GM23338 (cell line): ENCODE measurements at regions not wholly inside any gene's neighbourhood (a gene's known extent, or its start where the extent isn't known, plus 50 kb on each side); places are given as distances from the start of the nearest gene placed in this dataset.
A peak's percentile ranks its signal among the peaks of the same experiment; 100 is the strongest.
"Not testable (repeated sequence)": the region's sequence is repeated elsewhere in the genome, so short reads cannot be mapped to it uniquely, and the experiment has no call there.

Experiments
- ATAC-seq: fragments of 200-7000 bp; cut with Tn5 transposase; 3 replicates; pipeline ENCODE4 v1.9.1; 2020
- DNase-seq: peaks from one replicate; pipeline ENCODE4 v3.0.0-alpha.2; 2015; ENCODE audit warnings: low spot score
- H2AFZ ChIP-seq: fragments of 200-600 bp; sonication (generic); 2 replicates; pipeline ENCODE4 v1.8.0; 2016; ENCODE audit warnings: antibody characterized with exemption, mild to moderate bottlenecking, moderate library complexity
- H3F3A ChIP-seq: fragments of 200-600 bp; sonication (generic); replicated peaks from 2 replicates; pipeline ENCODE4 v1.8.0; 2017; ENCODE audit warnings: antibody characterized with exemption, mixed run types, low read depth
- H3K27ac ChIP-seq: fragments of 200-600 bp; sonication (generic); 2 replicates; pipeline ENCODE4 v1.6.1; 2016; ENCODE audit warnings: low read depth
- H3K27me3 ChIP-seq: fragments of 200-600 bp; sonication (generic); 2 replicates; pipeline ENCODE4 v1.8.0; 2016; ENCODE audit warnings: mild to moderate bottlenecking, mixed run types, moderate library complexity; ENCODE audit not compliant: insufficient read depth
- H3K36me3 ChIP-seq: fragments of 200-600 bp; sonication (generic); 2 replicates; pipeline ENCODE4 v1.8.0; 2016; ENCODE audit warnings: mild to moderate bottlenecking; ENCODE audit not compliant: insufficient read depth
- H3K4me1 ChIP-seq: fragments of 200-600 bp; sonication (generic); 2 replicates; pipeline ENCODE4 v1.8.0; 2016; ENCODE audit warnings: mild to moderate bottlenecking, moderate library complexity; ENCODE audit not compliant: insufficient read depth
- H3K4me2 ChIP-seq: fragments of 200-600 bp; sonication (generic); 2 replicates; pipeline ENCODE4 v1.7.1; 2017; ENCODE audit warnings: mixed run types
- H3K4me3 ChIP-seq: fragments of 200-600 bp; sonication (generic); 2 replicates; pipeline ENCODE4 v1.6.1; 2016; ENCODE audit warnings: mixed run types
- H3K79me2 ChIP-seq: fragments of 200-600 bp; sonication (generic); replicated peaks from 2 replicates; pipeline ENCODE4 v1.8.0; 2017; ENCODE audit warnings: mild to moderate bottlenecking; ENCODE audit not compliant: insufficient read depth
- H3K9me2 ChIP-seq: fragments of 200-600 bp; sonication (generic); 2 replicates; pipeline ENCODE4 v1.8.0; 2017; ENCODE audit not compliant: insufficient read depth
- H4K20me1 ChIP-seq: fragments of 200-600 bp; sonication (generic); replicated peaks from 2 replicates; pipeline ENCODE4 v1.8.0; 2017; ENCODE audit warnings: mild to moderate bottlenecking; ENCODE audit not compliant: insufficient read depth
- H3K27ac Mint-ChIP-seq: 2 replicates; pipeline ENCODE4 v1.8.0; 2020; ENCODE audit warnings: inconsistent platforms, mild to moderate bottlenecking, moderate library complexity, mixed read lengths
- H3K27me3 Mint-ChIP-seq: 3 replicates; pipeline ENCODE4 v1.8.0; 2022; ENCODE audit warnings: low read depth, mild to moderate bottlenecking, moderate library complexity, mixed read lengths, inconsistent platforms; ENCODE audit not compliant: insufficient read depth, poor library complexity
- H3K36me3 Mint-ChIP-seq: 3 replicates; pipeline ENCODE4 v1.8.0; 2021; ENCODE audit warnings: low read depth, mild to moderate bottlenecking, inconsistent platforms, moderate library complexity, mixed read lengths
- H3K4me1 Mint-ChIP-seq: 3 replicates; pipeline ENCODE4 v1.8.0; 2020; ENCODE audit warnings: mild to moderate bottlenecking, inconsistent platforms, mixed read lengths
- H3K4me3 Mint-ChIP-seq: 3 replicates; pipeline ENCODE4 v1.8.0; 2021; ENCODE audit warnings: moderate library complexity, mild to moderate bottlenecking, inconsistent platforms, mixed read lengths
- H3K9me3 Mint-ChIP-seq: 3 replicates; pipeline ENCODE4 v1.8.0; 2020; ENCODE audit warnings: moderate library complexity, mild to moderate bottlenecking, inconsistent platforms, mixed read lengths
- EZH2 ChIP-seq: fragments of 200-600 bp; sonication (generic); IDR thresholded peaks from one replicate; pipeline ENCODE4 v1.8.0; 2017; ENCODE audit warnings: antibody characterized with exemption, mild to moderate bottlenecking, low read depth; ENCODE audit not compliant: unreplicated experiment
- JUNB ChIP-seq: IDR thresholded peaks from one replicate; pipeline ENCODE4 v1.6.1; 2016; ENCODE audit warnings: antibody characterized with exemption; ENCODE audit not compliant: unreplicated experiment
- NANOG ChIP-seq: IDR thresholded peaks from 2 replicates; pipeline ENCODE4 v1.6.1; 2016; ENCODE audit warnings: antibody characterized with exemption, borderline replicate concordance
- STAT1 ChIP-seq: IDR thresholded peaks from one replicate; pipeline ENCODE4 v1.6.1; 2016; ENCODE audit warnings: antibody characterized with exemption; ENCODE audit not compliant: unreplicated experiment
- ZNF114 ChIP-seq: fragments of 250-450 bp; sonication (Bioruptor Pico); IDR thresholded peaks from 2 replicates; pipeline ENCODE4 v1.5.0; 2020; ENCODE audit warnings: mild to moderate bottlenecking, moderate library complexity
- TF ChIP-seq, protein P1 (sequence below): fragments of 250-450 bp; sonication (Bioruptor Pico); IDR thresholded peaks from 2 replicates; pipeline ENCODE4 v1.5.0; 2020; ENCODE audit warnings: mild to moderate bottlenecking, moderate library complexity
- TF ChIP-seq, protein P2 (sequence below), 2 experiments: fragments of 200-600 bp in 1 of 2; sonication (generic) in 1 of 2; conservative IDR thresholded peaks; 2 replicates each; pipeline versions ENCODE4 v1.5.1 to v1.6.1; 2016 to 2017; ENCODE audit warnings: antibody characterized with exemption in 2 of 2, low read depth in 2 of 2, mild to moderate bottlenecking in 2 of 2, moderate library complexity in 1 of 2

DNA sequence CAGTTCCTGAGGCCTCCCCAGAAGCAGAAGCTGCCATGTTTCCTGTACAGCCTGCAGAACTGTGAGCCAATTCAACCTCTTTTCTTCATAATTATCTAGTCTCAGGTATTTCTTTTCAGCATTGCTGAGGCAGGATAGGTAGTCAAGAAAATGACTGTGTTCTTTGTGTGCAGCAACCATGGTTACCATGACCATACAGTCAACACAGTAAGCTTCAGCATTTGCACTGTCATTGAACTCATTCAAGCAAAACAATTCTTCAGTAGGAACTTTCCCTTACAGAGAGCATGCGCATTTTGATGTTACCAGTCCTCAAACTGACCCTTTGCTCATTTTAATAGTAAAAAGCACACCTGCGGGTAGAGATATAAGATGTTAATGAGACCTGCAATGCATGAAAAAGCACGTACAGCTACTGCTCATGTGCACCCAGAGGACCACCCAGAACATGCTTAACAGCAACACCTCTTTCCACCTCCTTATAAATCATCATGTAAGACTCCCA is 180.8 kb downstream of the PRKX start:
- Histone ChIP-seq H3K9me2 (no peaks in the 10 kb centered on the region), H3K36me3 (no peaks in the 10 kb centered on the region), H2AFZ (no peak overlapping the region), H3K27me3 (no peaks in the 10 kb centered on the region), H4K20me1 (no peaks in the 10 kb centered on the region), H3K27ac (no peak overlapping the region), H3K4me1 (peaks cover 10% of the 10 kb centered on the region; the same call in 1 of the 2 replicates), H3F3A (no peaks in the 10 kb centered on the region), H3K4me3 (no peak overlapping the region), H3K4me2 (no peak overlapping the region), H3K79me2 (no peaks in the 10 kb centered on the region)
- no peak for ATAC-seq
- H3K4me1 Mint-ChIP-seq = peaks cover 15% of the 10 kb centered on the region
- peaks cover 6% of the 10 kb centered on the region for H3K36me3 Mint-ChIP-seq
- no peak for TF ChIP-seq JUNB
- peaks cover 11% of the 10 kb centered on the region for H3K9me3 Mint-ChIP-seq
- H3K27ac Mint-ChIP-seq = peak overlapping the region; percentile 87
- DNase-seq = peak; percentile 4
- H3K27me3 Mint-ChIP-seq = peaks cover 9% of the 10 kb centered on the region
- no peak overlapping the region for H3K4me3 Mint-ChIP-seq

DNA sequence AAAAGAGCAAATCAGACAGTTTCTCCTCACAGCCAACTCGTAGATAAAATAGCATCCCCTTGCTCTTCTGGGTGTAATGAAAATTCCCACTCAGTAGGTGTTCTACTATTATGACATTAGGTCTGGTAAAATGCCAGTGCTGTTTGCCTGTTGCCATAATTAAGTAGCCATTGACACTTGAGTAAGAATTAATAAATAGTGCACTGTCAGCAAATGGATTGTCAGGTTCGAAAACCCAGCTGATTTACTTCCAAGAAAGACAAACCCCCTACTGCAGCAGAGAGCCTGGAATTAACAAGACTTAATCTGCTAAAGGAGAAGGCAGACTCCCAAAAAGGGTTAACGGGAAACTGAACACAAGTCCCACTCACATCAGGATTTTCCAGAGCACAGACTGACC is 182.0 kb downstream of the PRKX start:
- H3K36me3 Mint-ChIP-seq, H3K27ac Mint-ChIP-seq, H3K79me2 ChIP-seq, H3K9me2 ChIP-seq, H3K4me3 Mint-ChIP-seq, H3K27me3 Mint-ChIP-seq, ATAC-seq, H3F3A ChIP-seq, H3K4me2 ChIP-seq, H3K4me3 ChIP-seq, DNase-seq, H3K27me3 ChIP-seq, H2AFZ ChIP-seq, H4K20me1 ChIP-seq, H3K27ac ChIP-seq, H3K36me3 ChIP-seq: not testable (repeated sequence)
- peaks cover 11% of the 10 kb centered on the region for H3K9me3 Mint-ChIP-seq
- peaks cover 15% of the 10 kb centered on the region for H3K4me1 Mint-ChIP-seq
- H3K4me1 ChIP-seq = peaks cover 10% of the 10 kb centered on the region; the same call in 1 of the 2 replicates

DNA sequence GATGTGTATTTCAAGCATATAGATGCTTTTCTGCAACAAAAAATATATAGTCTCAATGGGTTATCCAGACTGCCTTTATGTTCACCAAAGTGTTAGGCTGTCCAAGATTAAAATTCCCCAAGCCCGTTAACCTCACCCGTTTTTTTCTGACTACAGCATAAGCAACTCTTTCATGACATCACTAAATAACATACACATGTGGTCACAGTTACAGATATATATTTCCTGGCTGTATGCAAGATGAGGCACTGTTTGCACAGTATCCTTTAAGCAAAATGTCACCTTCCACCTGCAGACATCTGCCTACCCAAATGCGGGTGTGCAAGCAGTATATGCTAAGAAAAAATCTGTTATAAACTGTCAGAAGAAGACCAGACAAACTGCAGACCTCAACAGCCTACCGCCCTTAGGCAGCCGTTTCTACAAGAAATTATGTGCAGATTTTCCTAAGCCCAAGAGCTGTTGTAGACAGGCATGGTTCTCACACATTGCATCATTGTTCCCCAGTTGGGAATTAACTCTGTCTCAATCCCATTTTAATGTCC is 183.1 kb upstream of the MXRA5 start:
- Mint-ChIP-seq H3K36me3 (no peaks in the 10 kb centered on the region), H3K27me3 (peaks cover 3% of the 10 kb centered on the region), H3K27ac (no peak overlapping the region), H3K4me3 (no peak overlapping the region), H3K9me3 (peaks cover 1% of the 10 kb centered on the region; the same call in 1 of the 3 replicates), H3K4me1 (peaks cover 15% of the 10 kb centered on the region)
- Histone ChIP-seq H3K9me2 (no peaks in the 10 kb centered on the region), H2AFZ (no peak overlapping the region), H3K4me1 (peaks cover 10% of the 10 kb centered on the region; the same call in 1 of the 2 replicates), H3K4me2 (no peak overlapping the region), H3K27me3 (no peaks in the 10 kb centered on the region), H4K20me1 (no peaks in the 10 kb centered on the region), H3K4me3 (no peak overlapping the region), H3K36me3 (no peaks in the 10 kb centered on the region), H3K27ac (no peak overlapping the region), H3K79me2 (no peaks in the 10 kb centered on the region), H3F3A (no peaks in the 10 kb centered on the region)
- ATAC-seq = no peak
- DNase-seq = no peak
- TF ChIP-seq, protein P1, sequence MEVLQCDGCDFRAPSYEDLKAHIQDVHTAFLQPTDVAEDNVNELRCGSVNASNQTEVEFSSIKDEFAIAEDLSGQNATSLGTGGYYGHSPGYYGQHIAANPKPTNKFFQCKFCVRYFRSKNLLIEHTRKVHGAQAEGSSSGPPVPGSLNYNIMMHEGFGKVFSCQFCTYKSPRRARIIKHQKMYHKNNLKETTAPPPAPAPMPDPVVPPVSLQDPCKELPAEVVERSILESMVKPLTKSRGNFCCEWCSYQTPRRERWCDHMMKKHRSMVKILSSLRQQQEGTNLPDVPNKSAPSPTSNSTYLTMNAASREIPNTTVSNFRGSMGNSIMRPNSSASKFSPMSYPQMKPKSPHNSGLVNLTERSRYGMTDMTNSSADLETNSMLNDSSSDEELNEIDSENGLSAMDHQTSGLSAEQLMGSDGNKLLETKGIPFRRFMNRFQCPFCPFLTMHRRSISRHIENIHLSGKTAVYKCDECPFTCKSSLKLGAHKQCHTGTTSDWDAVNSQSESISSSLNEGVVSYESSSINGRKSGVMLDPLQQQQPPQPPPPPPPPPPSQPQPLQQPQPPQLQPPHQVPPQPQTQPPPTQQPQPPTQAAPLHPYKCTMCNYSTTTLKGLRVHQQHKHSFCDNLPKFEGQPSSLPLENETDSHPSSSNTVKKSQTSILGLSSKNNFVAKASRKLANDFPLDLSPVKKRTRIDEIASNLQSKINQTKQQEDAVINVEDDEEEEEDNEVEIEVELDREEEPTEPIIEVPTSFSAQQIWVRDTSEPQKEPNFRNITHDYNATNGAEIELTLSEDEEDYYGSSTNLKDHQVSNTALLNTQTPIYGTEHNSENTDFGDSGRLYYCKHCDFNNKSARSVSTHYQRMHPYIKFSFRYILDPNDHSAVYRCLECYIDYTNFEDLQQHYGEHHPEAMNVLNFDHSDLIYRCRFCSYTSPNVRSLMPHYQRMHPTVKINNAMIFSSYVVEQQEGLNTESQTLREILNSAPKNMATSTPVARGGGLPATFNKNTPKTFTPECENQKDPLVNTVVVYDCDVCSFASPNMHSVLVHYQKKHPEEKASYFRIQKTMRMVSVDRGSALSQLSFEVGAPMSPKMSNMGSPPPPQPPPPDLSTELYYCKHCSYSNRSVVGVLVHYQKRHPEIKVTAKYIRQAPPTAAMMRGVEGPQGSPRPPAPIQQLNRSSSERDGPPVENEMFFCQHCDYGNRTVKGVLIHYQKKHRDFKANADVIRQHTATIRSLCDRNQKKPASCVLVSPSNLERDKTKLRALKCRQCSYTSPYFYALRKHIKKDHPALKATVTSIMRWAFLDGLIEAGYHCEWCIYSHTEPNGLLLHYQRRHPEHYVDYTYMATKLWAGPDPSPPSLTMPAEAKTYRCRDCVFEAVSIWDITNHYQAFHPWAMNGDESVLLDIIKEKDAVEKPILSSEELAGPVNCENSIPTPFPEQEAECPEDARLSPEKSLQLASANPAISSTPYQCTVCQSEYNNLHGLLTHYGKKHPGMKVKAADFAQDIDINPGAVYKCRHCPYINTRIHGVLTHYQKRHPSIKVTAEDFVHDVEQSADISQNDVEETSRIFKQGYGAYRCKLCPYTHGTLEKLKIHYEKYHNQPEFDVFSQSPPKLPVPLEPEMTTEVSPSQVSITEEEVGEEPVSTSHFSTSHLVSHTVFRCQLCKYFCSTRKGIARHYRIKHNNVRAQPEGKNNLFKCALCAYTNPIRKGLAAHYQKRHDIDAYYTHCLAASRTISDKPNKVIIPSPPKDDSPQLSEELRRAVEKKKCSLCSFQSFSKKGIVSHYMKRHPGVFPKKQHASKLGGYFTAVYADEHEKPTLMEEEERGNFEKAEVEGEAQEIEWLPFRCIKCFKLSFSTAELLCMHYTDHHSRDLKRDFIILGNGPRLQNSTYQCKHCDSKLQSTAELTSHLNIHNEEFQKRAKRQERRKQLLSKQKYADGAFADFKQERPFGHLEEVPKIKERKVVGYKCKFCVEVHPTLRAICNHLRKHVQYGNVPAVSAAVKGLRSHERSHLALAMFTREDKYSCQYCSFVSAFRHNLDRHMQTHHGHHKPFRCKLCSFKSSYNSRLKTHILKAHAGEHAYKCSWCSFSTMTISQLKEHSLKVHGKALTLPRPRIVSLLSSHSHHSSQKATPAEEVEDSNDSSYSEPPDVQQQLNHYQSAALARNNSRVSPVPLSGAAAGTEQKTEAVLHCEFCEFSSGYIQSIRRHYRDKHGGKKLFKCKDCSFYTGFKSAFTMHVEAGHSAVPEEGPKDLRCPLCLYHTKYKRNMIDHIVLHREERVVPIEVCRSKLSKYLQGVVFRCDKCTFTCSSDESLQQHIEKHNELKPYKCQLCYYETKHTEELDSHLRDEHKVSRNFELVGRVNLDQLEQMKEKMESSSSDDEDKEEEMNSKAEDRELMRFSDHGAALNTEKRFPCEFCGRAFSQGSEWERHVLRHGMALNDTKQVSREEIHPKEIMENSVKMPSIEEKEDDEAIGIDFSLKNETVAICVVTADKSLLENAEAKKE (CRISPR knock-in tag) = no peak
- TF ChIP-seq ZNF114 (CRISPR knock-in tag) = no peak
- TF ChIP-seq, protein P2, sequence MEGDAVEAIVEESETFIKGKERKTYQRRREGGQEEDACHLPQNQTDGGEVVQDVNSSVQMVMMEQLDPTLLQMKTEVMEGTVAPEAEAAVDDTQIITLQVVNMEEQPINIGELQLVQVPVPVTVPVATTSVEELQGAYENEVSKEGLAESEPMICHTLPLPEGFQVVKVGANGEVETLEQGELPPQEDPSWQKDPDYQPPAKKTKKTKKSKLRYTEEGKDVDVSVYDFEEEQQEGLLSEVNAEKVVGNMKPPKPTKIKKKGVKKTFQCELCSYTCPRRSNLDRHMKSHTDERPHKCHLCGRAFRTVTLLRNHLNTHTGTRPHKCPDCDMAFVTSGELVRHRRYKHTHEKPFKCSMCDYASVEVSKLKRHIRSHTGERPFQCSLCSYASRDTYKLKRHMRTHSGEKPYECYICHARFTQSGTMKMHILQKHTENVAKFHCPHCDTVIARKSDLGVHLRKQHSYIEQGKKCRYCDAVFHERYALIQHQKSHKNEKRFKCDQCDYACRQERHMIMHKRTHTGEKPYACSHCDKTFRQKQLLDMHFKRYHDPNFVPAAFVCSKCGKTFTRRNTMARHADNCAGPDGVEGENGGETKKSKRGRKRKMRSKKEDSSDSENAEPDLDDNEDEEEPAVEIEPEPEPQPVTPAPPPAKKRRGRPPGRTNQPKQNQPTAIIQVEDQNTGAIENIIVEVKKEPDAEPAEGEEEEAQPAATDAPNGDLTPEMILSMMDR (conservative IDR thresholded peaks at IDR 0.05; ENCODE audit: low read depth in 2 of 2) = no peak
- TF ChIP-seq EZH2 = no peak
- TF ChIP-seq NANOG = no peak
- TF ChIP-seq JUNB = no peak
- no peak for TF ChIP-seq STAT1
